HL-60 (cell line): ENCODE measurements at regions not wholly inside any gene's neighbourhood (a gene's known extent, or its start where the extent isn't known, plus 50 kb on each side); places are given as distances from the start of the nearest gene placed in this dataset.

Experiments
- DNase-seq, 2 experiments: peaks; one replicate each; pipeline ENCODE4 v3.0.0-alpha.2; 2010 to 2020; ENCODE audit warnings: low read depth in 1 of 2, low spot score in 1 of 2
- H3K27ac ChIP-seq: fragments of 250-450 bp; sonication (Bioruptor Pico); replicated peaks from 2 replicates; pipeline ENCODE4 v1.5.1; 2020; ENCODE audit warnings: mild to moderate bottlenecking, moderate library complexity
- H3K27me3 ChIP-seq: fragments of 250-450 bp; sonication (Bioruptor Pico); 2 replicates; pipeline ENCODE4 v1.5.1; 2021; ENCODE audit warnings: mild to moderate bottlenecking, moderate library complexity; ENCODE audit not compliant: insufficient read depth, poor library complexity, severe bottlenecking
- H3K4me3 ChIP-seq: replicated peaks from 2 replicates; pipeline ENCODE4 v1.5.1; 2011; ENCODE audit warnings: mild to moderate bottlenecking, control low read depth, low read length; ENCODE audit not compliant: insufficient read depth
- CTCF ChIP-seq: IDR thresholded peaks from one replicate; pipeline ENCODE4 v1.5.1; 2011; ENCODE audit warnings: low read length, control low read depth, inconsistent platforms; ENCODE audit not compliant: insufficient read depth
- GABPA ChIP-seq: IDR thresholded peaks from 2 replicates; pipeline ENCODE4 v1.6.1; 2012; ENCODE audit warnings: low read depth
- POLR2AphosphoS5 ChIP-seq: IDR thresholded peaks from 2 replicates; pipeline ENCODE4 v1.6.1; 2012; ENCODE audit warnings: low read depth
- REST ChIP-seq: IDR thresholded peaks from 2 replicates; pipeline ENCODE4 v1.6.1; 2012; ENCODE audit warnings: low read depth; ENCODE audit not compliant: insufficient replicate concordance
- SPI1 ChIP-seq: IDR thresholded peaks from 2 replicates; pipeline ENCODE4 v1.6.1; 2012; ENCODE audit warnings: low read depth, mild to moderate bottlenecking, borderline replicate concordance

GRCh38 chr11:134941326-134941725 is 529.3 kb upstream of the B3GAT1 start:
- no peaks in the 10 kb centered on the region for H3K27me3 ChIP-seq
- H3K27ac ChIP-seq: no peak overlapping the region
- DNase-seq: no peak
- no peak overlapping the region for H3K4me3 ChIP-seq
- no peak for TF ChIP-seq REST
- no peak for TF ChIP-seq CTCF
- no peak for TF ChIP-seq POLR2AphosphoS5
- no peak for TF ChIP-seq SPI1
- TF ChIP-seq GABPA: no peak

- TF ChIP-seq CTCF (no peak), POLR2AphosphoS5 (no peak), REST (no peak), SPI1 (no peak), GABPA (no peak)
- no peaks in the 10 kb centered on the region for H3K27me3 ChIP-seq
- H3K27ac ChIP-seq: no peak overlapping the region
- H3K4me3 ChIP-seq: no peak overlapping the region
- no peak for DNase-seq
These were observed 528.5 kb upstream of the B3GAT1 start for GRCh38 chr11:134940441-134941126.

- Histone ChIP-seq H3K27ac (no peak overlapping the region), H3K27me3 (no peaks in the 10 kb centered on the region), H3K4me3 (no peak overlapping the region)
- peak in 1 of 2 experiments; percentile 7 for DNase-seq
- TF ChIP-seq SPI1: no peak
- no peak for TF ChIP-seq GABPA
- no peak for TF ChIP-seq CTCF
- no peak for TF ChIP-seq POLR2AphosphoS5
- no peak for TF ChIP-seq REST
These were observed 527.9 kb upstream of the B3GAT1 start for GRCh38 chr11:134939905-134940304.
